ENCODE measurements at regions not wholly inside any gene's neighbourhood (a gene's known extent, or its start where the extent isn't known, plus 50 kb on each side); places are given as distances from the start of the nearest gene placed in this dataset.
A peak's percentile ranks its signal among the peaks of the same experiment; 100 is the strongest.

DNA sequence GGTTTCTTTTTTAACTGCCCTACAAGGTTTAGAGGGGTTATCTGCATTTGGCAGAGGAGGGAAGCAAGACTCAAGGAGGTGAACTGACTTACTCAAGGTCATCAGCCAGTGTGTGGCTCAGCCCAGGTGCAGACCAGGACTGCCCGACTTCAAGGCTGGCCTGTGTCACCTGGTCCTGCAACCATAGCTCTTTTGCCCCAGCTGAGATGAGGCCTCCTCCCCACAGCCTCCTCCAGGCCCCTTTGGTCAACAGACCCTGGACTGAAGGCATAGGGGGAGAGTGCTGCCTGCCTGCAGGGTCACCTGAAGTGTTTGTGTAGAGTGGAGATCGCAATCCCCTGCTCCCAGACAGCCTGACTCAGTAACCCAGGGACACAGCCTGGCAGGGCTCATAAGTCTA lies 168.5 kb upstream of the GLI2 start:
- no peaks in the 10 kb centered on the region for H3K36me3 ChIP-seq (ENCODE audit: control insufficient read depth in 2 of 2, insufficient read depth in 1 of 2, low read length in 2 of 2)
- no peaks in the 10 kb centered on the region for H3K4me1 ChIP-seq (ENCODE audit: control insufficient read depth, insufficient read depth, low read length)
- ChIA-PET POLR2A (no interaction called here), CTCF (interaction anchor here (1.4 kb wide), 1 partner anchor 14 kb away, joined by 4 read pairs; no protein-coding TSS in a partner anchor)
- no peak overlapping the region for H3K4me3 ChIP-seq (ENCODE audit: low read depth, low read length)
- no peaks in the 10 kb centered on the region for H3K9me3 ChIP-seq (ENCODE audit: control insufficient read depth, insufficient read depth, low read depth, low read length)
- TF ChIP-seq, protein P1, sequence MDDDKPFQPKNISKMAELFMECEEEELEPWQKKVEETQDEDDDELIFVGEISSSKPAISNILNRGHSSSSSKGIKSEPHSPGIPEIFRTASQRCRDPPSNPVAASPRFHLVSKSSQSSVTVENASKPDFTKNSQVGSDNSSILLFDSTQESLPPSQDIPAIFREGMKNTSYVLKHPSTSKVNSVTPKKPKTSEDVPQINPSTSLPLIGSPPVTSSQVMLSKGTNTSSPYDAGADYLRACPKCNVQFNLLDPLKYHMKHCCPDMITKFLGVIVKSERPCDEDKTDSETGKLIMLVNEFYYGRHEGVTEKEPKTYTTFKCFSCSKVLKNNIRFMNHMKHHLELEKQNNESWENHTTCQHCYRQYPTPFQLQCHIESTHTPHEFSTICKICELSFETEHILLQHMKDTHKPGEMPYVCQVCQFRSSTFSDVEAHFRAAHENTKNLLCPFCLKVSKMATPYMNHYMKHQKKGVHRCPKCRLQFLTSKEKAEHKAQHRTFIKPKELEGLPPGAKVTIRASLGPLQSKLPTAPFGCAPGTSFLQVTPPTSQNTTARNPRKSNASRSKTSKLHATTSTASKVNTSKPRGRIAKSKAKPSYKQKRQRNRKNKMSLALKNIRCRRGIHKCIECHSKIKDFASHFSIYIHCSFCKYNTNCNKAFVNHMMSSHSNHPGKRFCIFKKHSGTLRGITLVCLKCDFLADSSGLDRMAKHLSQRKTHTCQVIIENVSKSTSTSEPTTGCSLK (tag by site-specific recombination; IDR thresholded peaks at IDR 0.05) = no peak
- TF ChIP-seq, protein P2, sequence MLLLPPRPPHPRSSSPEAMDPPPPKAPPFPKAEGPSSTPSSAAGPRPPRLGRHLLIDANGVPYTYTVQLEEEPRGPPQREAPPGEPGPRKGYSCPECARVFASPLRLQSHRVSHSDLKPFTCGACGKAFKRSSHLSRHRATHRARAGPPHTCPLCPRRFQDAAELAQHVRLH (tag by site-specific recombination; IDR thresholded peaks at IDR 0.05) = no peak
- no peak for TF ChIP-seq MEIS1 (CRISPR knock-in tag; IDR thresholded peaks at IDR 0.05; ENCODE audit: borderline replicate concordance)
- TF ChIP-seq ZNF112 (tag by site-specific recombination; IDR thresholded peaks at IDR 0.05) = no peak
- no peak for TF ChIP-seq ZNF324 (tag by site-specific recombination; IDR thresholded peaks at IDR 0.05)
- no peak for TF ChIP-seq ZNF19 (tag by site-specific recombination; IDR thresholded peaks at IDR 0.05; ENCODE audit: low read depth)
- TF ChIP-seq ZNF2 (tag by site-specific recombination; IDR thresholded peaks at IDR 0.05) = no peak
- no peak for TF ChIP-seq ZIC2 (tag by site-specific recombination; IDR thresholded peaks at IDR 0.05)
- no peak for TF ChIP-seq ZFHX2 (tag by site-specific recombination; conservative IDR thresholded peaks at IDR 0.05)
- TF ChIP-seq, protein P3, sequence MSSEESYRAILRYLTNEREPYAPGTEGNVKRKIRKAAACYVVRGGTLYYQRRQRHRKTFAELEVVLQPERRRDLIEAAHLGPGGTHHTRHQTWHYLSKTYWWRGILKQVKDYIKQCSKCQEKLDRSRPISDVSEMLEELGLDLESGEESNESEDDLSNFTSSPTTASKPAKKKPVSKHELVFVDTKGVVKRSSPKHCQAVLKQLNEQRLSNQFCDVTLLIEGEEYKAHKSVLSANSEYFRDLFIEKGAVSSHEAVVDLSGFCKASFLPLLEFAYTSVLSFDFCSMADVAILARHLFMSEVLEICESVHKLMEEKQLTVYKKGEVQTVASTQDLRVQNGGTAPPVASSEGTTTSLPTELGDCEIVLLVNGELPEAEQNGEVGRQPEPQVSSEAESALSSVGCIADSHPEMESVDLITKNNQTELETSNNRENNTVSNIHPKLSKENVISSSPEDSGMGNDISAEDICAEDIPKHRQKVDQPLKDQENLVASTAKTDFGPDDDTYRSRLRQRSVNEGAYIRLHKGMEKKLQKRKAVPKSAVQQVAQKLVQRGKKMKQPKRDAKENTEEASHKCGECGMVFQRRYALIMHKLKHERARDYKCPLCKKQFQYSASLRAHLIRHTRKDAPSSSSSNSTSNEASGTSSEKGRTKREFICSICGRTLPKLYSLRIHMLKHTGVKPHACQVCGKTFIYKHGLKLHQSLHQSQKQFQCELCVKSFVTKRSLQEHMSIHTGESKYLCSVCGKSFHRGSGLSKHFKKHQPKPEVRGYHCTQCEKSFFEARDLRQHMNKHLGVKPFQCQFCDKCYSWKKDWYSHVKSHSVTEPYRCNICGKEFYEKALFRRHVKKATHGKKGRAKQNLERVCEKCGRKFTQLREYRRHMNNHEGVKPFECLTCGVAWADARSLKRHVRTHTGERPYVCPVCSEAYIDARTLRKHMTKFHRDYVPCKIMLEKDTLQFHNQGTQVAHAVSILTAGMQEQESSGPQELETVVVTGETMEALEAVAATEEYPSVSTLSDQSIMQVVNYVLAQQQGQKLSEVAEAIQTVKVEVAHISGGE (tag by site-specific recombination; conservative IDR thresholded peaks at IDR 0.05; ENCODE audit: low read depth) = no peak
- no peak overlapping the region for H3K27ac ChIP-seq (ENCODE audit: extremely low read depth, low read depth, low read length)

DNA sequence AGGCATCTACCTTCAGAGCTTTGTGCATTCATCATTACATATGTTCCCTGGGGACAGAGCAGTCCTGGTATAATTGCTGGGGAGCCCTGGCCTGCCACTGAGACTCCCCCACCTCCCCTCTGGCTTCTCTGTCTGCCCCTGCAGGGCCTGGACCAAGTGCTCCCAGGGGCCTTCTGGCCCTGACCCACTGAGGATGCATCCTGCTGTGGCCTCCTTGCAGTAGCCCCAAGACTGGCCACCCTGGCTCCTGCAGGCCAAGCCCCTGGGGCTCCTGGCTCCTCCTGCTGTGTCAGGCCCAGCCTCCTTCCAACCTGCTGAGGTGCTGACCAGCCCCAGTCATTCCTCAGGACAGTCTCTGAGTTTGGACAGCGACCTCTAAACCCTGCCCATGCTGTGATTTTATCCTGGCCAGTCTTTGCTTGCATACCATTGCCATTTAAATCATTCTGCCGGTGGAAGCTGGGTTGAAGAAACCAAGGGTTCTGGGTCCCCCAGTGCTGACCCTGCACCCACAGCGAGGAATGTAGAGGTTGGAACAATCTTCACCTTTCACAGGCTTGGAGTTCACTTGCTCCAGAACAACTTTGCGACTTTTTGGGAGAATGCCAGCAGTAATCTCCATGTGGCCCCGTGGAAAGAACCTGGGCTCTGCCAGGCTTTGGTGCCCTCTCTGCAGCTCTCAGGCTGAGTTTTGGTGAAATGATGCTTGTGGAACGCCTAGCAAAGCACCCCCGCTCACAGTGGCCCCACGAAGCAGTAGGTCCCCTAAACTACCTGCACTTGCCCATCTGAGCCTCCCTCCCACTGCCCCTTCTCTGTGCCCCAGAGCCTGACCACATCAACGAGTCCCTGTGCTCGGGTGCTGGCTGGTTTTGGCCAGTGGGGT lies 167.3 kb upstream of the GLI2 start:
- no peaks in the 10 kb centered on the region for H3K4me1 ChIP-seq (ENCODE audit: control insufficient read depth, insufficient read depth, low read length)
- ChIA-PET CTCF (no interaction called here), POLR2A (no interaction called here)
- no peak overlapping the region for H3K4me3 ChIP-seq (ENCODE audit: low read depth, low read length)
- H3K27ac ChIP-seq (ENCODE audit: extremely low read depth, low read depth, low read length) = no peak overlapping the region
- TF ChIP-seq, protein P4, sequence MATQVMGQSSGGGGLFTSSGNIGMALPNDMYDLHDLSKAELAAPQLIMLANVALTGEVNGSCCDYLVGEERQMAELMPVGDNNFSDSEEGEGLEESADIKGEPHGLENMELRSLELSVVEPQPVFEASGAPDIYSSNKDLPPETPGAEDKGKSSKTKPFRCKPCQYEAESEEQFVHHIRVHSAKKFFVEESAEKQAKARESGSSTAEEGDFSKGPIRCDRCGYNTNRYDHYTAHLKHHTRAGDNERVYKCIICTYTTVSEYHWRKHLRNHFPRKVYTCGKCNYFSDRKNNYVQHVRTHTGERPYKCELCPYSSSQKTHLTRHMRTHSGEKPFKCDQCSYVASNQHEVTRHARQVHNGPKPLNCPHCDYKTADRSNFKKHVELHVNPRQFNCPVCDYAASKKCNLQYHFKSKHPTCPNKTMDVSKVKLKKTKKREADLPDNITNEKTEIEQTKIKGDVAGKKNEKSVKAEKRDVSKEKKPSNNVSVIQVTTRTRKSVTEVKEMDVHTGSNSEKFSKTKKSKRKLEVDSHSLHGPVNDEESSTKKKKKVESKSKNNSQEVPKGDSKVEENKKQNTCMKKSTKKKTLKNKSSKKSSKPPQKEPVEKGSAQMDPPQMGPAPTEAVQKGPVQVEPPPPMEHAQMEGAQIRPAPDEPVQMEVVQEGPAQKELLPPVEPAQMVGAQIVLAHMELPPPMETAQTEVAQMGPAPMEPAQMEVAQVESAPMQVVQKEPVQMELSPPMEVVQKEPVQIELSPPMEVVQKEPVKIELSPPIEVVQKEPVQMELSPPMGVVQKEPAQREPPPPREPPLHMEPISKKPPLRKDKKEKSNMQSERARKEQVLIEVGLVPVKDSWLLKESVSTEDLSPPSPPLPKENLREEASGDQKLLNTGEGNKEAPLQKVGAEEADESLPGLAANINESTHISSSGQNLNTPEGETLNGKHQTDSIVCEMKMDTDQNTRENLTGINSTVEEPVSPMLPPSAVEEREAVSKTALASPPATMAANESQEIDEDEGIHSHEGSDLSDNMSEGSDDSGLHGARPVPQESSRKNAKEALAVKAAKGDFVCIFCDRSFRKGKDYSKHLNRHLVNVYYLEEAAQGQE (tag by site-specific recombination; IDR thresholded peaks at IDR 0.05) = peak; percentile 83
- TF ChIP-seq ZIC2 (tag by site-specific recombination; IDR thresholded peaks at IDR 0.05) (peak; percentile 87), ZBTB8A (tag by site-specific recombination; IDR thresholded peaks at IDR 0.05) (peak; percentile 36; the same call in 1 of the 2 replicates), YY2 (tag by site-specific recombination; IDR thresholded peaks at IDR 0.05) (no peak)
- TF ChIP-seq, protein P3 (tag by site-specific recombination; conservative IDR thresholded peaks at IDR 0.05; ENCODE audit: low read depth) = no peak
- H3K9me3 ChIP-seq (ENCODE audit: control insufficient read depth, insufficient read depth, low read depth, low read length) = no peaks in the 10 kb centered on the region
- no peaks in the 10 kb centered on the region for H3K36me3 ChIP-seq (ENCODE audit: control insufficient read depth in 2 of 2, insufficient read depth in 1 of 2, low read length in 2 of 2)
